ENCODE measurements at regions not wholly inside any gene's neighbourhood (a gene's known extent, or its start where the extent isn't known, plus 50 kb on each side); places are given as distances from the start of the nearest gene placed in this dataset.

- TF ChIP-seq ZNF462 (CRISPR knock-in tag; IDR thresholded peaks at IDR 0.05), result no peak
- no peak for TF ChIP-seq ETS1 (IDR thresholded peaks at IDR 0.05)
- no peak for TF ChIP-seq ZNF114 (CRISPR knock-in tag; IDR thresholded peaks at IDR 0.05)
- no peak for TF ChIP-seq ZNF331 (CRISPR knock-in tag; IDR thresholded peaks at IDR 0.05; ENCODE audit: low read depth)
- TF ChIP-seq JUNB (IDR thresholded peaks at IDR 0.05; ENCODE audit: unreplicated experiment), result no peak
- TF ChIP-seq POLR2AphosphoS5 (IDR thresholded peaks at IDR 0.05; ENCODE audit: low read depth), result no peak
Measured at GRCh38 chr1:65719391-65719790, 73.3 kb upstream of the PDE4B start (continued).

DNA sequence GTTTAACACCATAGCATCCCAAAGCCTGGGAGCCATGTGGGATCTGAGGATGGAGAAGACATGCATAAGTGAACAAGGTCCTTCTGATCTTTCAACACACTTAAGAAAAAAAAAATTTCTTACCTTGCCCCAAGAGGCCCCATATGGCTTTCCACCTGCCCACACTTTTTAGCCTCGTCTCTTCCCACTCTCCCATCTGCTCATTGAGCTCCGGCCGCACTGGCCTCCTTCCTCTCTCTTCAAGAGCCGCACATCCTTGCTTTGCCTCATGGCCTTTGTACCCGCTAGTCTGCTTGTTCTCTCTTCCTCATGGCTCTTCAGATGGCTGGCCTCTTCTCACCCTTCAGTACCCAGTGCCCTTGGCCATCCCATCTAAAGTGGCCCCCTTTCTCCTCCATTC is 70.2 kb upstream of the PDE4B start:
- Histone ChIP-seq H3K4me1 (ENCODE audit: insufficient read depth) (no peaks in the 10 kb centered on the region), H3K27me3 (ENCODE audit: insufficient read depth) (no peaks in the 10 kb centered on the region), H2AFZ (peak overlapping the region; percentile 76; the same call in 1 of the 2 replicates), H3K9me2 (ENCODE audit: insufficient read depth) (peaks cover 8% of the 10 kb centered on the region), H3K79me2 (replicated peaks; ENCODE audit: insufficient read depth) (no peaks in the 10 kb centered on the region), H3K36me3 (ENCODE audit: insufficient read depth) (no peaks in the 10 kb centered on the region), H3K4me3 (no peak overlapping the region), H3K4me2 (no peak overlapping the region), H4K20me1 (replicated peaks; ENCODE audit: insufficient read depth) (no peaks in the 10 kb centered on the region), H3K27ac (ENCODE audit: low read depth) (no peak overlapping the region), H3F3A (replicated peaks; ENCODE audit: low read depth) (no peaks in the 10 kb centered on the region)
- Mint-ChIP-seq H3K4me1 (peaks cover 2% of the 10 kb centered on the region; the same call in 2 of the 3 replicates), H3K27me3 (ENCODE audit: insufficient read depth, low read depth, poor library complexity) (peaks cover 3% of the 10 kb centered on the region), H3K36me3 (ENCODE audit: low read depth) (no peaks in the 10 kb centered on the region), H3K9me3 (no peaks in the 10 kb centered on the region), H3K27ac (no peak overlapping the region), H3K4me3 (no peak overlapping the region)
- DNase-seq (ENCODE audit: low spot score) (no peak), ATAC-seq (no peak)
- TF ChIP-seq EZH2phosphoT487 (IDR thresholded peaks at IDR 0.05; ENCODE audit: unreplicated experiment) (no peak), JUNB (IDR thresholded peaks at IDR 0.05; ENCODE audit: unreplicated experiment) (no peak), ZNF331 (CRISPR knock-in tag; IDR thresholded peaks at IDR 0.05; ENCODE audit: low read depth) (no peak), CTCF (conservative IDR thresholded peaks at IDR 0.05; ENCODE audit: low read depth in 2 of 2) (no peak), EZH2 (IDR thresholded peaks at IDR 0.05; ENCODE audit: low read depth, unreplicated experiment) (no peak), NANOG (IDR thresholded peaks at IDR 0.05; ENCODE audit: borderline replicate concordance) (no peak), REST (IDR thresholded peaks at IDR 0.05; ENCODE audit: unreplicated experiment) (no peak)
